Spinal cord (tissue), 9 donors: ENCODE measurements at regions not wholly inside any gene's neighbourhood (a gene's known extent, or its start where the extent isn't known, plus 50 kb on each side); places are given as distances from the start of the nearest gene placed in this dataset.

Experiments used
- DNase-seq, 6 donors: peaks; one replicate each; pipeline versions ENCODE4 v3.0.0 to v3.0.0-alpha.2; 2013 to 2015; ENCODE audit warnings: low spot score in 6 of 6, low read depth in 4 of 6
- H3K27ac ChIP-seq: one replicate; pipeline ENCODE4 v1.5.1; 2013; ENCODE audit warnings: low read depth, low read length, control low read depth
- H3K27me3 ChIP-seq: one replicate; pipeline ENCODE4 v1.6.1; 2013; ENCODE audit warnings: low read length; ENCODE audit not compliant: control insufficient read depth, insufficient read depth
- H3K36me3 ChIP-seq: one replicate; pipeline ENCODE4 v1.6.1; 2013; ENCODE audit warnings: low read length; ENCODE audit not compliant: control insufficient read depth, insufficient read depth
- H3K4me1 ChIP-seq: one replicate; pipeline ENCODE4 v1.6.1; 2013; ENCODE audit warnings: low read length; ENCODE audit not compliant: control insufficient read depth, insufficient read depth
- H3K4me3 ChIP-seq: one replicate; pipeline ENCODE4 v1.5.1; 2013; ENCODE audit warnings: low read depth, low read length, control low read depth
- H3K9me3 ChIP-seq: one replicate; pipeline ENCODE4 v1.6.1; 2013; ENCODE audit warnings: low read length; ENCODE audit not compliant: control insufficient read depth, insufficient read depth
- WGBS: methylation state at CpG from one replicate; pipeline ENCODE4 v1.1.5; 2013; ENCODE audit warnings: missing lambda C conversion rate; ENCODE audit not compliant: insufficient coverage; 5-methylcytosine and 5-hydroxymethylcytosine counted together
- donor health status: healthy.

GRCh38 chr10:116792817-116793216 lies 50.5 kb upstream of the HSPA12A start:
- Histone ChIP-seq H3K9me3 (no peaks in the 10 kb centered on the region), H3K27ac (no peak overlapping the region), H3K27me3 (no peaks in the 10 kb centered on the region), H3K36me3 (no peaks in the 10 kb centered on the region), H3K4me3 (no peak overlapping the region), H3K4me1 (peaks cover 4% of the 10 kb centered on the region)
- WGBS = no CpG with 5 or more reads among the region's 1 CpG
- DNase-seq = no peak

GRCh38 chr10:116796469-116796868 lies 52.8 kb upstream of the ENO4 start:
- Histone ChIP-seq H3K27ac (no peak overlapping the region), H3K9me3 (no peaks in the 10 kb centered on the region), H3K4me1 (no peaks in the 10 kb centered on the region), H3K27me3 (no peaks in the 10 kb centered on the region), H3K36me3 (no peaks in the 10 kb centered on the region), H3K4me3 (no peak overlapping the region)
- 70% methylated on average over 4 of the region's 5 CpGs for WGBS
- DNase-seq = no peak

- WGBS = 26% methylated on average over 9 of the region's 9 CpGs
- no peaks in the 10 kb centered on the region for H3K27me3 ChIP-seq
- H3K27ac ChIP-seq = no peak overlapping the region
- H3K9me3 ChIP-seq = no peaks in the 10 kb centered on the region
- H3K36me3 ChIP-seq = no peaks in the 10 kb centered on the region
- no peaks in the 10 kb centered on the region for H3K4me1 ChIP-seq
- no peak overlapping the region for H3K4me3 ChIP-seq
- peak in 5 of 6 donors; percentile 61 to 95 (median 78) for DNase-seq
These were observed 52.3 kb upstream of the ENO4 start for GRCh38 chr10:116796910-116797513.

- no peaks in the 10 kb centered on the region for H3K9me3 ChIP-seq
- H3K27me3 ChIP-seq = peaks cover 3% of the 10 kb centered on the region
- no peak overlapping the region for H3K4me3 ChIP-seq
- 89% methylated on average over 6 of the region's 6 CpGs for WGBS
- no peaks in the 10 kb centered on the region for H3K36me3 ChIP-seq
- H3K27ac ChIP-seq = no peak overlapping the region
- no peak for DNase-seq
- peaks cover 8% of the 10 kb centered on the region for H3K4me1 ChIP-seq
These were observed 50.4 kb upstream of the ENO4 start for GRCh38 chr10:116798859-116799258.
